ENCODE measurements at regions not wholly inside any gene's neighbourhood (a gene's known extent, or its start where the extent isn't known, plus 50 kb on each side); places are given as distances from the start of the nearest gene placed in this dataset.

DNA sequence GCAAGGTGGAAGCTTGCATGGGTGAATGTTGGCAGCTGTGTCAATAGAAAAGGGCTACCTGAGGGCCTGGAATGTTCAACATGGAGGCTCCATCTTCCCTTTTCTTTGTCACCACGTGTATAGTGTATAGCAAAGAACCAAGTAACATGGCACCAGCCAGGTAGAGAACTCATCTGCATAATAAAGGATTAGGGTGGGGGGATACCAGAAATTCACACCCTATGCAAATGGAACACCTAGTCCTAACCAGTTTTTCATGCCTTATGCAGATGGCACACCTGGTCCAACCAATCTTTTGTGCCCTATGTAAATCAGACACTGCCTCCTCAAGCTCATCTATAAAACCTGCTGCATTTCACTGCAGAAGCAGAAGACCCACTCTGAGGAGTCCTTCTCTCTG is 169.6 kb upstream of the GLRA2 start:
- no peak for ATAC-seq (ENCODE audit: low read depth)
- Histone ChIP-seq H3K79me2 (ENCODE audit: control insufficient read depth, insufficient read depth, low read length) (no peaks in the 10 kb centered on the region), H4K20me1 (ENCODE audit: control insufficient read depth, insufficient read depth, low read length, poor library complexity, severe bottlenecking) (no peaks in the 10 kb centered on the region), H3K4me2 (replicated peaks; ENCODE audit: low read depth, low read length, poor library complexity, severe bottlenecking) (no peak overlapping the region), H3K9ac (ENCODE audit: low read length) (no peak overlapping the region), H3K4me3 (ENCODE audit: control extremely low read depth in 1 of 5, extremely low read depth in 1 of 5, insufficient read depth in 1 of 5, low read depth in 2 of 5, low read length in 4 of 5) (no peak overlapping the region), H3K9me3 (ENCODE audit: control extremely low read depth in 1 of 3, control insufficient read depth in 2 of 3, insufficient read depth in 1 of 3, low read length in 2 of 3) (no peaks in the 10 kb centered on the region), H3K27ac (ENCODE audit: low read length in 2 of 2) (no peak overlapping the region), H3K4me1 (ENCODE audit: control insufficient read depth in 2 of 2, insufficient read depth in 2 of 2, low read length in 2 of 2) (no peaks in the 10 kb centered on the region), H3K27me3 (replicated peaks in 1 of 4; ENCODE audit: control extremely low read depth in 1 of 4, control insufficient read depth in 3 of 4, insufficient read depth in 4 of 4, low read length in 3 of 4) (no peaks in the 10 kb centered on the region), H2AFZ (ENCODE audit: insufficient read depth, low read depth, low read length, poor library complexity, severe bottlenecking) (no peak overlapping the region), H3K36me3 (replicated peaks in 1 of 2; ENCODE audit: control extremely low read depth in 1 of 2, control insufficient read depth in 1 of 2, extremely low read depth in 1 of 2, insufficient read depth in 2 of 2, low read length in 1 of 2) (no peaks in the 10 kb centered on the region)
- Mint-ChIP-seq H3K27ac (no peak overlapping the region), H3K9me3 (ENCODE audit: insufficient read depth) (no peaks in the 10 kb centered on the region), H3K4me1 (no peaks in the 10 kb centered on the region), H3K27me3 (no peaks in the 10 kb centered on the region), H3K4me3 (no peak overlapping the region)
- intact Hi-C loops (cut with micrococcal nuclease): no loop called here
- TF ChIP-seq EZH2 (IDR thresholded peaks at IDR 0.05; ENCODE audit: borderline replicate concordance, insufficient read depth, low read depth, low read length, poor library complexity, severe bottlenecking) (no peak), CTCF (IDR thresholded peaks at IDR 0.05) (no peak)
- no peak for DNase-seq
- WGBS (ENCODE audit: insufficient coverage): no CpG with 5 or more reads among the region's 1 CpG
- CTCF ChIA-PET: no interaction called here
- POLR2A ChIA-PET: no interaction called here

GRCh38 chrX:14359316-14359715 is 170.0 kb upstream of the GLRA2 start:
- H3K27ac ChIP-seq (ENCODE audit: low read length in 2 of 2): no peak overlapping the region
- no peak for TF ChIP-seq CTCF (IDR thresholded peaks at IDR 0.05)
- no peak for TF ChIP-seq EZH2 (IDR thresholded peaks at IDR 0.05; ENCODE audit: borderline replicate concordance, insufficient read depth, low read depth, low read length, poor library complexity, severe bottlenecking)
- no peak overlapping the region for H3K4me3 Mint-ChIP-seq
- DNase-seq (no peak), ATAC-seq (ENCODE audit: low read depth) (no peak)
- intact Hi-C loops (cut with micrococcal nuclease): no loop called here
- no peak overlapping the region for H3K4me2 ChIP-seq (replicated peaks; ENCODE audit: low read depth, low read length, poor library complexity, severe bottlenecking)
- H3K27ac Mint-ChIP-seq: no peak overlapping the region
- H3K27me3 Mint-ChIP-seq: no peaks in the 10 kb centered on the region
- H3K79me2 ChIP-seq (ENCODE audit: control insufficient read depth, insufficient read depth, low read length): no peaks in the 10 kb centered on the region
- H3K9me3 Mint-ChIP-seq (ENCODE audit: insufficient read depth): no peaks in the 10 kb centered on the region
- no peaks in the 10 kb centered on the region for H3K27me3 ChIP-seq (replicated peaks in 1 of 4; ENCODE audit: control extremely low read depth in 1 of 4, control insufficient read depth in 3 of 4, insufficient read depth in 4 of 4, low read length in 3 of 4)
- H4K20me1 ChIP-seq (ENCODE audit: control insufficient read depth, insufficient read depth, low read length, poor library complexity, severe bottlenecking): no peaks in the 10 kb centered on the region
- no peak overlapping the region for H2AFZ ChIP-seq (ENCODE audit: insufficient read depth, low read depth, low read length, poor library complexity, severe bottlenecking)
- no peaks in the 10 kb centered on the region for H3K36me3 ChIP-seq (replicated peaks in 1 of 2; ENCODE audit: control extremely low read depth in 1 of 2, control insufficient read depth in 1 of 2, extremely low read depth in 1 of 2, insufficient read depth in 2 of 2, low read length in 1 of 2)
- ChIA-PET CTCF (no interaction called here), POLR2A (no interaction called here)
- no peaks in the 10 kb centered on the region for H3K9me3 ChIP-seq (ENCODE audit: control extremely low read depth in 1 of 3, control insufficient read depth in 2 of 3, insufficient read depth in 1 of 3, low read length in 2 of 3)
- no CpG with 5 or more reads among the region's 2 CpGs for WGBS (ENCODE audit: insufficient coverage)
- H3K9ac ChIP-seq (ENCODE audit: low read length): no peak overlapping the region
- H3K4me3 ChIP-seq (ENCODE audit: control extremely low read depth in 1 of 5, extremely low read depth in 1 of 5, insufficient read depth in 1 of 5, low read depth in 2 of 5, low read length in 4 of 5): no peak overlapping the region
- H3K4me1 ChIP-seq (ENCODE audit: control insufficient read depth in 2 of 2, insufficient read depth in 2 of 2, low read length in 2 of 2): no peaks in the 10 kb centered on the region
- H3K4me1 Mint-ChIP-seq: no peaks in the 10 kb centered on the region

Measured in B cell (primary cell).